KOPT-K1 (cell line): ENCODE measurements at regions not wholly inside any gene's neighbourhood (a gene's known extent, or its start where the extent isn't known, plus 50 kb on each side); places are given as distances from the start of the nearest gene placed in this dataset.

ENCODE experiments used
- H3K27ac ChIP-seq: fragments of 200-600 bp; sonication (generic); 2 replicates; pipeline ENCODE4 v1.5.1; 2016; ENCODE audit warnings: antibody characterized with exemption, mild to moderate bottlenecking, low read depth, low read length; ENCODE audit not compliant: poor library complexity, severe bottlenecking
- H3K36me3 ChIP-seq: fragments of 200-600 bp; sonication (generic); 2 replicates; pipeline ENCODE4 v1.5.1; 2017; ENCODE audit warnings: antibody characterized with exemption, mild to moderate bottlenecking, low read length, moderate library complexity; ENCODE audit not compliant: insufficient read depth
- H3K9me3 ChIP-seq: fragments of 200-600 bp; sonication (generic); 2 replicates; pipeline ENCODE4 v1.5.1; 2017; ENCODE audit warnings: antibody characterized with exemption, low read length, mild to moderate bottlenecking; ENCODE audit not compliant: insufficient read depth, poor library complexity, severe bottlenecking

- peaks cover 4% of the 10 kb centered on the region for H3K9me3 ChIP-seq
- no peaks in the 10 kb centered on the region for H3K36me3 ChIP-seq
- no peak overlapping the region for H3K27ac ChIP-seq
These were observed 276.5 kb downstream of the PRDM2 start for GRCh38 chr1:13976485-13976884.

- Histone ChIP-seq H3K9me3 (no peaks in the 10 kb centered on the region), H3K36me3 (no peaks in the 10 kb centered on the region), H3K27ac (no peak overlapping the region)
These were observed 281.2 kb downstream of the PRDM2 start for GRCh38 chr1:13981142-13981541.

GRCh38 chr1:13983393-13983792 lies 283.4 kb downstream of the PRDM2 start:
- Histone ChIP-seq H3K9me3 (no peaks in the 10 kb centered on the region), H3K27ac (no peak overlapping the region), H3K36me3 (no peaks in the 10 kb centered on the region)

GRCh38 chr1:13990939-13991338 lies 291.0 kb downstream of the PRDM2 start:
- no peaks in the 10 kb centered on the region for H3K36me3 ChIP-seq
- no peaks in the 10 kb centered on the region for H3K9me3 ChIP-seq
- H3K27ac ChIP-seq = no peak overlapping the region

- Histone ChIP-seq H3K36me3 (no peaks in the 10 kb centered on the region), H3K9me3 (no peaks in the 10 kb centered on the region), H3K27ac (no peak overlapping the region)
These were observed 292.7 kb downstream of the PRDM2 start for GRCh38 chr1:13992489-13993285.

- no peaks in the 10 kb centered on the region for H3K9me3 ChIP-seq
- H3K27ac ChIP-seq = no peak overlapping the region
- H3K36me3 ChIP-seq = no peaks in the 10 kb centered on the region
These were observed 294.4 kb downstream of the PRDM2 start for GRCh38 chr1:13994386-13994785.

GRCh38 chr1:13996334-13996733 lies 296.3 kb downstream of the PRDM2 start:
- no peaks in the 10 kb centered on the region for H3K9me3 ChIP-seq
- no peak overlapping the region for H3K27ac ChIP-seq
- no peaks in the 10 kb centered on the region for H3K36me3 ChIP-seq

GRCh38 chr1:14003552-14003951 lies 303.6 kb downstream of the PRDM2 start:
- Histone ChIP-seq H3K27ac (no peak overlapping the region), H3K36me3 (no peaks in the 10 kb centered on the region), H3K9me3 (no peaks in the 10 kb centered on the region)

- no peak overlapping the region for H3K27ac ChIP-seq
These were observed 309.6 kb downstream of the PRDM2 start for GRCh38 chr1:14009582-14009981.

GRCh38 chr1:14010476-14010875 lies 310.5 kb downstream of the PRDM2 start:
- no peak overlapping the region for H3K27ac ChIP-seq
- no peaks in the 10 kb centered on the region for H3K9me3 ChIP-seq
- no peaks in the 10 kb centered on the region for H3K36me3 ChIP-seq

More at GRCh38 chr1:14009582-14009981, 309.6 kb downstream of the PRDM2 start:
- Histone ChIP-seq H3K9me3 (no peaks in the 10 kb centered on the region), H3K36me3 (no peaks in the 10 kb centered on the region)

- Histone ChIP-seq H3K9me3 (no peaks in the 10 kb centered on the region), H3K27ac (no peak overlapping the region), H3K36me3 (no peaks in the 10 kb centered on the region)
These were observed 311.1 kb downstream of the PRDM2 start for GRCh38 chr1:14011132-14011531.

- H3K9me3 ChIP-seq = no peaks in the 10 kb centered on the region
- H3K36me3 ChIP-seq = no peaks in the 10 kb centered on the region
- H3K27ac ChIP-seq = no peak overlapping the region
These were observed 311.9 kb downstream of the PRDM2 start for GRCh38 chr1:14011888-14012287.

GRCh38 chr1:14014929-14015328 lies 314.9 kb downstream of the PRDM2 start:
- H3K36me3 ChIP-seq = no peaks in the 10 kb centered on the region
- H3K9me3 ChIP-seq = no peaks in the 10 kb centered on the region
- H3K27ac ChIP-seq = no peak overlapping the region

- Histone ChIP-seq H3K36me3 (no peaks in the 10 kb centered on the region), H3K27ac (no peak overlapping the region), H3K9me3 (no peaks in the 10 kb centered on the region)
These were observed 315.9 kb downstream of the PRDM2 start for GRCh38 chr1:14015917-14016316.

GRCh38 chr1:14017531-14017961 lies 317.6 kb downstream of the PRDM2 start:
- Histone ChIP-seq H3K9me3 (no peaks in the 10 kb centered on the region), H3K36me3 (no peaks in the 10 kb centered on the region), H3K27ac (no peak overlapping the region)

- no peaks in the 10 kb centered on the region for H3K36me3 ChIP-seq
These were observed 319.5 kb downstream of the PRDM2 start for GRCh38 chr1:14019461-14019860.

More at GRCh38 chr1:14019461-14019860, 319.5 kb downstream of the PRDM2 start:
- Histone ChIP-seq H3K9me3 (no peaks in the 10 kb centered on the region), H3K27ac (no peak overlapping the region)
